RCC 7860 (cell line): ENCODE measurements at regions not wholly inside any gene's neighbourhood (a gene's known extent, or its start where the extent isn't known, plus 50 kb on each side); places are given as distances from the start of the nearest gene placed in this dataset.
"Not testable (repeated sequence)": the region's sequence is repeated elsewhere in the genome, so short reads cannot be mapped to it uniquely, and the experiment has no call there.

ENCODE experiments used
- DNase-seq: peaks from one replicate; pipeline ENCODE4 v3.0.0-alpha.2; 2015; ENCODE audit warnings: low spot score
- FAIRE-seq: peaks from 2 replicates; lab custom pipeline; 2012; peaks lifted over from hg19 to GRCh38; lab: Jason Lieb, UNC

DNA sequence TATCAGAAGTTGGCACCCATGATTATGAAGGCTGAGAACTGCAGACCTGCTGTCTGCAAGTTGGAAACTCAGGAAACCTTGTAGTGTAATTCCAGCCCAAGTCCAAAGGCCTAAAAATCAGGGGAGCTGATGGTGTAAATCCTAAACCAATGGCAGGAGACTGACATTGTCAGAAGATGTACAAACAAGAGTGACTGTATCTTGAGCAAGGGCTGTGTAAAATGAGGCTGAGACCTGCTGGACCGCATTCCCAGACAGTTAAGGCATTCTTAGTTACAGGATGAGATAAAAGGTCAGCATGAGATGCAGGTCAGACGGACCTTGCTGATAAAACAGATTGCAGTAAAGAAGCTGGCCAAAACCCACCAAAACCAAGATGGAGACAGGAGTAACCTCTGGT lies 147.7 kb downstream of the COG6 start:
- no peak for FAIRE-seq

DNA sequence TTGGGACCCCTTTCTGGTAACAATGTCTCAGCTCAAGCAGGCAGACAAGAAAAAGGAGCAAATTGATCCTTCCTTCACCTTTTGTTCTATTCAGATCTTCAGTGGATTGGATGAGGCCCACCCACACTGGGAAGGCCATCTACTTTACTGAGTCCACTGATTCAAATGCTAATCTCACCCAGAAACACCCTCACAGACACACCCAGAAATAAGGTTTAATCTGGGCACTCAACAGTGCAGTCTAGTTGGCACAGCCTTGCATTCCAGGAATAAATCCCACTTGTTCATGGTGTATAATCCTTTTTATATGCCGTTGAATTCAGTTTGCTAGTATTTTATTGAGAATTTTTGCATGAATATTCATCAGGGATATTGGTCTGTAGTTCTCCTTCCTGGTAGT lies 148.4 kb downstream of the COG6 start:
- no peak for FAIRE-seq
- DNase-seq = no peak

More for the DNA sequence above, 147.7 kb downstream of the COG6 start:
- no peak for DNase-seq

DNA sequence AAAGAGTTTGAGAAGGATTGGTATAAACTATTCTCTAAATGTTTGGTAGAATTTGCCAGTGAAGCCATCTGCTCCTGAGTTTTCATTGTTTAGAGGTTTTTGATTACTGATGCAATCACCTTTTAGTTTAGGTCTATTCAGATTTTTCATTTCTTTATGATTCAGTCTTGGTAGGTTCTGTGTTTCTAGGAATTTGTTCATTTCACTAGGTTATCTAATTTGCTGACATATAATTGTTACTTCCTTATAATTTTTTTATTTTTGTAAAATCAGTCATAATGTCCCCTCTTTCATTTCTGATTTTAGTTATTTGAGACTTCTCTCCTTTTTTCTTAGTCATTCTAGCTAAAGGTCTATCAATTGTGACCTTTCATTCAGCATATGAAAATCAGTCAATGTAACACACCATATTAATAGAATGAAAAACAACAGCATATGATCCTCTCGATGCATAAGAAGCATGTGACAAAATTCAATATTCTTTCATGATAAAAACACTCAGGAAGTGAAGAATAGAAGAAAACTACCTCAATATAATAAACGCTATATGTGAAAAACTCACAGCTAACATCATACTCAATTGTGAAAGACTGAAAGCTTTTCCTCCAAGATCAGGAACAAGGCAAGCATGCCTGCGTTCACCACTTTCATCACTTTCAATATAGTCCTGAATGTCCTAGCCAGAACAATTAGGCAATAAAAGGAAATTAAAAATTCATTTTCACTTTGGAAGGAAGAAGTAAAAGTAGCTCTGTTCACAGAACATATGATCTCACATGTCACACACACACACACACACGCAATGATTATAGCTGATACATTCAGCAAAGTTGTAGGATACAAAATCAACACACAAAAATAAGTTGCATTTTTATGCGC lies 149.1 kb downstream of the COG6 start:
- no peak for FAIRE-seq
- no peak for DNase-seq

DNA sequence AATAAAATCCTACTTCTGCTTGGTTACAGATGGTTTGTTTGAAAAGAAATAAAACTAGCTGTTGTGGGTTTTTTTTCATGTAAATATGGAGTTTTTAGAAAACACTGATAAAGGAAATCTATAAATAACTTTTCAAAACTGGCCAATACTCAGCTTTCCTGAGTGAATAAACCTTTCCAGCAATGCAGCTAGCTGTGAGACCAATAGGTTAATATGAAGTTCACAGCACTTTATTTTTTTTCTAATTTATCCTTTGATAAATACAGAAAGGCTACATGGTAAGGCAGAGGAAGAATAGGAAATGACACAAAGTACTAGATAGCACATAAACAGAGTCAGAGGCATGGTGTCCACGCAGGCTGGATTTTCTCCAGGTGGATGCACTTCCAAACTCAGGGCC lies 154.0 kb downstream of the COG6 start:
- no peak for FAIRE-seq
- DNase-seq = no peak

DNA sequence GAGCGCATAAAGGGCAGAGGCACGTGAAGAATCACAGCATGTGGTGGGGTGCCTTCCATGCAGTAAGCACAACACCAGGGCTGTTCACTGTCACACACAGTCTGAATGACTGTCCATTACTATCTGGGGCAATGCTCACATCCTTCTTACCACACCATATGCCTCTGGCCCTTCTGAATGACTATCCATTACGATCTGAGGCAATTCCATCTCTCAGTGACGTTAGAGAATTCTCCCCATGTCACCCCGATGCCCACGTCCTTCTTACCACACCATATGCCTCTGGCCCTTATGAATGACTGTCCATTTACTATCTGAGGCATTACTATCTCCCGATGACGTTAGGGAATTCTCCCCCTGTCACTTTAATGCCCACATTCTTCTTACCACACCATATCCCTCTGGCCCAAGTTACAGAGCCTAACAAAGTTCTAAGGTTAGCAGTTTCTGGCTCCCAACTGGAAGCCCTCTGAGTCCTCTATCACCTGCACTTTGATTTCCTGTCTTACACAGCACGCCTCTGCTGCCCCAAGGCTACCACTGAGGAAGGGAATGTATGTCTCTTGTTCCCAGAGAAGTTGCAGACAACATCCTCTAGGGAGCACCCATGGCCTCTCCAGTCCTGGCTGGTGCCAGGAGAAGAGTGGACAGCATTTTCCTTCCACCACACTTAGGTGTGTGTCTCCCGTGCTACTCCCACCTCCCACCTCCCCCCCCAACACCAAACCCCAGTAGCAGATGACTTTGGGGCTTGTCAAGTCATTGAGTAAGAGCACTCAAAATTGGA lies 154.8 kb downstream of the COG6 start:
- DNase-seq (no peak), FAIRE-seq (no peak)

DNA sequence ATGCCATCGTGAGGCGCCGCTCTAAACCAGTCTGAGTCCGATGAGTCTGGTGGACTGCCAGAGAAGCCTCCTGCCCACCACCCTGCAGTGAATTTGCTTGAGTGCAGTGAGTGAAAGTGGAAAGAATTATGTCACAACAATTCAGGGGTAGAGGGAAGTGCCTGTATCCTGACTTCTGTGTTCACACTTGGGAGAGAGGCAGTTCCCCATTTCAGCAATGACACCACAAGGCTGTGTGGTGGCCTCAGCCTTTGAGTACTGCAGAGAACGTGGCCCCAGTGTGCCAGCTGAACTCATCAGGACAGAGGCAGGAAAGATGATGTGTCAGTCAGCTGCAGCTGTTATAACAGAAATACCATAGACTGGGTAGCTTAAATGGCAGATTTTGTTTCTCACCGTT lies 155.6 kb downstream of the COG6 start:
- DNase-seq = no peak
- no peak for FAIRE-seq

DNA sequence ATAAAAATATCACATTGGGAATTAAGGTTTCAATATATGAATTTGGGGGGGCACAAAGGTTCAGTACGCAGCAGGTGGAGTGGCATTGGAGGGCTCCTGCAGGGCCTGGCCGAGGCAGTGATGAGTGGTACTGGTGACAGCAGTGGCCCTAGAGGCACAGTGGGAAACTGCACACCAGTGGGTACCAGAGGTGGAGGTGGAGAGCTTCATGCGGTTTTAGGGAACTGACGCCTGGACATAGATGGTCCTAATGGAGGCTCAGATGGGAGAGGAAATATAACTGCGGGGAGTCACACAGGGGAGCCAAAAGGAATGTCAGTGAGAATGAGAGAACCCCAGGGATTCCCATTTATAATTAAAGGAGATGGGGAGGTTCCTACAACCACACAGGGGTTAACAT lies 156.2 kb downstream of the COG6 start:
- no peak for FAIRE-seq
- DNase-seq = no peak

DNA sequence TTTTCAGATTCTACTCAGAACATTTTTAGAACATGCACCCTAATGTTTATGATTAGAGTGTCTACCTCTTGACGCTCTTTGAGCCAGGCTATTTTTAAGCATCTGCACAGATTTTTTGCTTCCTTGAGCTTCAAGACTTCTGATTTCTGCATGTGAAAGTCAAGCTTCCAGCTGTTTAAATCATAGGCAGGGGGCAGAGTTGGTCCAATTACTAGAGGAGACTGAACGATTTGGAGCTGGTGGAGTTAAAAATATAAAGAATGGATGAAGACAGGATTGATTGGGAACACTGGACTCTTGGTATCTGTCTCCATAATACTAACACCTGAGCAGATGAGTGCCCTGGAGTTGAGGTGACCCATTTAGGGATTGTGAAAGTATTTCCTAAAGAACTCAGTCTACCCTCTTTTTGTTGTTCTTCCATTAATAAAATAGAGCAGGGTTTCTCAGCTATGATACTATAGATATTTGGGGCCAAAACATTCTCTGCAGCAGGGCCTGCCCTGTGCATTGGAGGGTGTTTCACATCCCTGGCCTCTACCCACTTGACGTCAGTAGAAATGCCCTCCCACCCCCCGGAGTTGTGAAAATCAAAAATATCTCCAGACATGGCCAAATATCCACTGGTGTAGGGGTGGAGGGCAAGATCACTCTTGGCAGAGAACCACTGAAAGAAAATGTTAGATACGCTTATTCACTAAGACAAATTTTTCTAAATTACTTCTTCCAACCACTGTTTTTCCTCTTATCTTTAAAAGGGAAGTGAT lies 160.1 kb downstream of the COG6 start:
- FAIRE-seq = no peak
- no peak for DNase-seq

DNA sequence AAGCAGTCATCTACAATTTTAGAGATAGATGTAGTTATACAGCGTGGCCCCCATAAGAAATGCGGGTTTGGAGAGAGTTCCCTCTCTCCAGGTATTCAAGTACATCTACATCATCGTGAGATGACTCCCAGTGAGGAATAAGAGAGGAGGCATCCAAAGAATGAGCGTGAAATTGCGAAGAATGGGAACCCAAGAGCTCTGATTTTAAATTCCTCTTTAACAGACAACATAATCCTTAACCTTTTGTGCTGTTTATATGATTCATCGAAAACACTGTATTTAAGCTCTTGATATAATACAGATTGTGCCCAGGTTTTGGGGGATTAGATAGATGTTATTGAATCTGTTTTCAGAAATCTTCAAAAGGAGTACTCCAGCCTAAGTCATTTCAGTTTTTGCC lies 161.5 kb downstream of the COG6 start:
- DNase-seq = no peak
- no peak for FAIRE-seq

DNA sequence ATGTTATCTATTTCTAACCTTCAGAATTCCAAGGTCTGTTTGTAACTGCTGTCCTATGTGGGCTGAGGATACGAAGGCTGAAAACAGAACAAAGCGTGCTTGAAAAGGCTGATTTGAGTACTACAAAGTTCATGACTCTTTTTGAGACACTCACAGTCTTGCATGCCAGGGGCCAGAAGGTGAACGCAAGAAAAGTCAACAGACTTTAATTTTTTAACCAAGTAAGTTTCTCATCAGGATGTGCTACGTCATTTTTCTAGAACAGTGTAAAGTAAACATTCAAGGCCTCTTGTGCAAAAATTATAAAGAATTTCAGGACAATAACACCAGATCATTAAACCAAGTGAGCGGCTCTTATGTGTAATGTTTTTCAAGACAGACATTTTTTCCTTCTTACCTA lies 163.5 kb downstream of the COG6 start:
- no peak for FAIRE-seq
- DNase-seq = no peak

DNA sequence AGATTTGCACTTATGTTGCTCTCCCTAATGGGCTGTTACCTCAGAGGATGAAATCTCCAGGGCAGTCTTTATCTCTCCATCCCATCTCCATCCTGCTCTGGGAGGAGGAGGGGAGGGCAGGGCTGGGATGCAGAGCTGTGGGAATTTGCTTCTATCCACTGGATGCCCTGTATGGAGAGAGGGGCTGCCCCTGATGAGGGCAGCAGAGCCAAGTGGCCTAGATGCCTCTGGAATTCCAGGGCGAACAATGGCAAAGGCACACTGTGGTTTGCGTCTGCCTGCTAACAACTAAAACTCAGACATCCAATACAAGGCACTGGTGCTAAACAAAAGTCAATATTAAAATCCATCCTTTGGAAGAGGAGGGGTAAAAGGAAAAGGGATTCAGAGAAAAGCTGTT lies 165.1 kb downstream of the COG6 start:
- FAIRE-seq (no peak), DNase-seq (no peak)

DNA sequence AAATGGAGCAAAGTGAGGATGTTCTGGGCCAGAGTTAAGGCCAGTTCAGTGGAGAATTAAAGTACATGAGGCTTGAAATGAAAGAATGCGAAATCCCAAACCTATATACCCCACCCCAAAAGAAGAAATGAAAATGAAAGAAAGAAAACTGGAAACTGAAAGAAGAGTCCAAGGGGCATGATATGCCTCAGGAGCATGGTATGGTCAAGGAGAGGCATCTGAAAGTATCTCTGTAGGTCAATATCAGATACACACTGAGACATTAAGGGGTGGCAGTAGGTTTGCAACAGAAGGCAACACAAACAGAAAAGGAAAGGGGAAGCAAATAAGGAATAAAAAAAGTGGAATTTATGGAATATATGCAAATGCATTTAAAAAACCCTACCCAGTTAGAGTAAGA lies 166.5 kb downstream of the COG6 start:
- FAIRE-seq = no peak
- DNase-seq = no peak

DNA sequence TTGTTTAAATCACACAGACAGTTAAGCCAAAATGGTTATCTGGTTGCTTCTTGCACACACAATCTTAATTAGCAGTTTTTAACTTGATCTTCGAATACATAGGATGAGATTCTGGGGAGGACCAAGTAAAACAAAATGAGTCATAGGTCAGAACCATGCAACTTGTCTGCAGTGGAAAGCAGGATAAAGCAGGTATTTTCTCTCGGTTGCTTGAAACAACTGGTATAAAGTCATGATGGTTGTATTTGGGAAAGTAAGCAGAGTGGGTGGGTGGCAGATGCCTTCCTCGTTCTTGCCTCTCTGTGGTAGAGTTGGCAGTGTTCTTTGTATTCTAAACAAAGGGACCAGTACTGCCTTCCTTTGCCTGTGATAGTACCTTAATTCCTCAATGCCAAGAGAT lies 167.0 kb downstream of the COG6 start:
- DNase-seq (no peak), FAIRE-seq (no peak)

DNA sequence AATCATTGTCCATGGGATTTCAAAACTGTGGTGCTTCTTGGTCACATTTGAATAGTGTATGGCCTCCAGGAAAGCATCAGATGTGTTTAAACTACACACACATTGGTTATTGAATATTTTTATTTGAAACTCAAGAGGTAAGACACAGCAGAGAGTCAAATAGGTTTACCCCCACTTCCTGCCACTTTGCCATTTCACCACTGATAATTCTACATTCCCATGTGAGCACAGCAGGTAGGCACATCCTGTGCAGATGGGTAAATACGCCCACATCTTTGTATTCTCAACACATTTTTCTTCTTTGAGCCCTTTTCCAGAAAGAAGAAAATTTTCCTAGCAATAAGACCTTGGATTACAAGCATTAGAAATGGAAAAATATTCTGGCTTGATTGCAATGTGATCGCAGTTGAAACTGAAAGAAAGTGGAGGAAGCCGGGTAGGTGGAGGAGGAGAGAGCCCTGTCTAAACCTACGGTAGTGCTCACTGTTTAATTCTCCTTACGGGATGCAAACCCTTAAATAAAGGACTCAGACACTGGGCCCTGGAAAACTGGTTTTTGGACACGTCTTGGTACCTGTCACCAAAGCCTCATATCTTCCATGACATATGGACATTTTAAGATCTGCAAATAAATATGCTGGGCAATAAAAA lies 167.7 kb downstream of the COG6 start:
- FAIRE-seq = no peak
- no peak for DNase-seq

DNA sequence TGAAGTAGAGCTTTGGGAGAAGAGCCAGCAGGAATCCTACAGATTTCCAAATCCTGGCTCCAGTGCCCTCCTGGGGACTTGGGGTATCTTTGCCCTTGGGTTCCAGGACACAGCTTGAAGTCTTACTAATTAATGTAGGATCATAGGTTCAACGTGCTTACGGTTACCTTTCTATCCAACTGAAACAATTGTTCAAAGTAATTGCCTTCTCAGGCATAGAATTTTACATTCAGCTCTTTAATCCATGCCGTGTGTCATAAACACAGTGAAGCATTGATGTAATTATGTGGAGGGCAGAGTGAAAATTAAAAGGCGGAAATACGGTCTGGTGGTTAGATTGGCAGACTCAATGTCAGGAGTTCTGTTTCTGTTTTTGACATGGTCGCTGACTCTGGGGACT lies 170.4 kb downstream of the COG6 start:
- FAIRE-seq = no peak
- no peak for DNase-seq

DNA sequence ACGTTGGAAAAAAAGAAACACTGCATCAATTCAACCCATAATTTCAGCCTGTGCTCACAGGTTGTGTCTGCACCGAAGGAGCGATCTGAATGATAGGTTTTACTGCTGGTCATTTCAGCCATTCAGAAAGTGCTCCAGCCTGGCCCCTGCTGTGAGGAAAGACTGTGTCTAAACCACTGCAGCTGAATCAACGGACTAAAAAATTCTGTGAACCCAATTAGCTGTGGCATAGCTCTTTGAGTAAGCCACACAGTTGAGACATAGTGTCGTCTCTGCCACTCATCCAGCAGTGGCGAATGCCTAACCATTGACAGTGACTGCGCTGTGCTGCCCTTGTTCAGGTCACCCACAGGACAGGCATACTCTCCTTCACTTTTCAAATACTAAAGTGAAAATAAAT lies 179.8 kb downstream of the COG6 start:
- FAIRE-seq (peak; percentile 55), DNase-seq (peak; percentile 75)

DNA sequence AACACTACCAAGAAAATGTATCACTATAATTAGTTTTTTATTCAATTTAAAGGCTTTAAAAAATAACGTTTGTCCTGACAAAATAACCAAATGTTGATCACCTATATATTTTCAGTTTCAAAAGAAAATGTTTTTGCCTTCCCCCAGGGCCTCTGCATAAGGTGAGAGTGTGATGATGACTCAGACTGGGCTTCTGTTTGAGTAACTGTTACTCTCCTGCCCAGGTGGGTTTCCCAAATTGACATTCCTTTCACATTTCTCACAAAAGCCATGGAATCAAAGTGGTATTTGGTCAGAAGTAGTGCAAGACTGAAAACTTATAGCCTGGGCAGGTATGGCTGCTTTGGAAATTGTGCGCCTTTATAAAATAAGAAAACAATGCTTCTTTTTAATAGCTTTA lies 180.6 kb downstream of the COG6 start:
- DNase-seq (peak; percentile 25), FAIRE-seq (no peak)

DNA sequence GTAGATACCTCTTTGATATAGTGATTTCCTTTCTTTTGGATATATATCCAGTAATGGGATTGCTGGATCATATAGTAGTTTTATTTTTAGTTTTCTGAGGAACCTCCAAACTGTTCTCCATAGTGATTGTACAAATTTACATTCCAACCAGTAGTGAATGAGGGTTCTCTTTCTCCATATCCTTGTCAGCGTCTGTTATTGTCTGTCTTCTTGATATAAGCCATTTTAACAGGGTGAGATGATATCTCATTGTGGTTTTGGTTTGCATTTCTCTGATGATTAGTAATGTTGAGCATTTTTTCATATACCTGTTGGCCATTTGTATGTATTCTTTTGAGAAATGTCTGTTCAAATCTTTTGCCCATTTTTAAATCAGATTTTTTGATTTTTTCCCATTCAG lies 182.4 kb downstream of the COG6 start:
- FAIRE-seq, DNase-seq: not testable (repeated sequence)

DNA sequence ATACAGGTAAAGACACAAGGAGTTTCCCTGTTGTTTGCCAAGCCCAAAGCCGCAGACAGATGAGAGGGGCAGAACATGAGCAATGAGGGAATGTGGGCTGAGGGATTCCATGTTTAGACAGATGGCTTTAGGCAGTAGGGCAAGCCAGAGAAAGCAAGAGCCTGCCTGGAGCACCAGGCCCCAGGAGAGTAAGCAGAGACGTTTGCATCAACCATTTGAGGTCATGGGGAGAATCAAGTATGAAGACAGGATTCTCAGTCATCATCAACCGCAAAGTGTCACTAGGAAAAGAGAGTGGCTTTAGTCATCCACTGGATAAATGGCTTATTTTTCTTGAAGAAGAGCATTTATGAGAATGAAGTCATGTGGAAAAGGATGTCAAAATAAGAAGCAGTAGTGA lies 184.7 kb downstream of the COG6 start:
- peak; percentile 52 for DNase-seq

DNA sequence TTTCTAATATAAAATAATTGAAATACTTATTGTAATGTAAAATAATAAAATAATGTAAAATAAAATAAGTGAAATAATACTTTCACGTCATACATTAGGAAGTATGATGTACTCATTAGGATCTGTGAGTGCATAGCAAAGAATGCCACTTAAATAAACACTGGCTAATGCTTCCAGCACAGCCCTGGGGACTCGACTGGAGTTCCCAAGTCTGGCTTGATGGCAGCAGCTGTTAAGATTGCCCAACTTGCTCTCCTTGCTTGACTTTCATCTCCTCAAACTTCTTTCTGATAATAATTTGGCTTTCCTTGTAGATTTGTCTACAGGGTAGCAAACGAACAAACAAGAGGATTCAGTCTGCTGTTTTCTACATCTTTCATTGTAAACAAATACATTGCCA lies 191.9 kb downstream of the COG6 start:
- DNase-seq (no peak), FAIRE-seq (no peak)

More for the DNA sequence above, 184.7 kb downstream of the COG6 start:
- no peak for FAIRE-seq

DNA sequence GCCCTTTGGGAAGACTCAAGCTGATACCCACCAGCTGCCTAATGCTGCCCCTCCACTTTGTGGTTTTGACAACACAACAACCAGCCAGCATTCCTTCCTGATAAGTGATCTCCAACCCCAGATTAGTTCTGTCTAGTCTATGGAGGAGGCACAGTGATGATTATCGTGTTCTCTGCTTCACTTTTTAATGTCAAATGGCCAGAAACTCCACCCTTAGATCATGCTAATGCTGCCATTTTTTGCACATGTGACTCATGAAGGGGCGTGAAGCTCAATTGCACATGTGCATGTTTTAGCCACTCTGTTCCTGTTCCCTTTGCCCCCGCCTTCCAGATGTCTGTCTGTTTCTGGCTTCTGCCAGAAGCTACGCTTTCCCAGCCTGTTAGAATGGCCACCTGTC lies 199.8 kb downstream of the COG6 start:
- no peak for FAIRE-seq

More for the DNA sequence above, 199.8 kb downstream of the COG6 start:
- no peak for DNase-seq
